ENCODE measurements at regions not wholly inside any gene's neighbourhood (a gene's known extent, or its start where the extent isn't known, plus 50 kb on each side); places are given as distances from the start of the nearest gene placed in this dataset.

- TF ChIP-seq POLR2AphosphoS5 (IDR thresholded peaks at IDR 0.05; ENCODE audit: borderline replicate concordance, low read depth, low read length) (no peak), EZH2 (IDR thresholded peaks at IDR 0.05) (no peak), FOXP2 (optimal IDR thresholded peaks at IDR 0.05; ENCODE audit: control extremely low read depth, extremely low read length, insufficient read depth) (no peak)
Observed at GRCh38 chr5:85843535-85843934, 774.2 kb upstream of the COX7C start.
